ENCODE measurements at regions not wholly inside any gene's neighbourhood (a gene's known extent, or its start where the extent isn't known, plus 50 kb on each side); places are given as distances from the start of the nearest gene placed in this dataset.

- DNase-seq (ENCODE audit: low read depth) = peak; percentile 13
- TF ChIP-seq, protein P1, sequence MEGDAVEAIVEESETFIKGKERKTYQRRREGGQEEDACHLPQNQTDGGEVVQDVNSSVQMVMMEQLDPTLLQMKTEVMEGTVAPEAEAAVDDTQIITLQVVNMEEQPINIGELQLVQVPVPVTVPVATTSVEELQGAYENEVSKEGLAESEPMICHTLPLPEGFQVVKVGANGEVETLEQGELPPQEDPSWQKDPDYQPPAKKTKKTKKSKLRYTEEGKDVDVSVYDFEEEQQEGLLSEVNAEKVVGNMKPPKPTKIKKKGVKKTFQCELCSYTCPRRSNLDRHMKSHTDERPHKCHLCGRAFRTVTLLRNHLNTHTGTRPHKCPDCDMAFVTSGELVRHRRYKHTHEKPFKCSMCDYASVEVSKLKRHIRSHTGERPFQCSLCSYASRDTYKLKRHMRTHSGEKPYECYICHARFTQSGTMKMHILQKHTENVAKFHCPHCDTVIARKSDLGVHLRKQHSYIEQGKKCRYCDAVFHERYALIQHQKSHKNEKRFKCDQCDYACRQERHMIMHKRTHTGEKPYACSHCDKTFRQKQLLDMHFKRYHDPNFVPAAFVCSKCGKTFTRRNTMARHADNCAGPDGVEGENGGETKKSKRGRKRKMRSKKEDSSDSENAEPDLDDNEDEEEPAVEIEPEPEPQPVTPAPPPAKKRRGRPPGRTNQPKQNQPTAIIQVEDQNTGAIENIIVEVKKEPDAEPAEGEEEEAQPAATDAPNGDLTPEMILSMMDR (IDR thresholded peaks at IDR 0.05; ENCODE audit: insufficient read depth, low read depth, low read length, missing control alignments) = no peak
- no peak overlapping the region for H3K4me3 ChIP-seq (ENCODE audit: low read length)
These were observed 142.2 kb upstream of the ZNF385D start for GRCh38 chr3:21893242-21893641.

DNA sequence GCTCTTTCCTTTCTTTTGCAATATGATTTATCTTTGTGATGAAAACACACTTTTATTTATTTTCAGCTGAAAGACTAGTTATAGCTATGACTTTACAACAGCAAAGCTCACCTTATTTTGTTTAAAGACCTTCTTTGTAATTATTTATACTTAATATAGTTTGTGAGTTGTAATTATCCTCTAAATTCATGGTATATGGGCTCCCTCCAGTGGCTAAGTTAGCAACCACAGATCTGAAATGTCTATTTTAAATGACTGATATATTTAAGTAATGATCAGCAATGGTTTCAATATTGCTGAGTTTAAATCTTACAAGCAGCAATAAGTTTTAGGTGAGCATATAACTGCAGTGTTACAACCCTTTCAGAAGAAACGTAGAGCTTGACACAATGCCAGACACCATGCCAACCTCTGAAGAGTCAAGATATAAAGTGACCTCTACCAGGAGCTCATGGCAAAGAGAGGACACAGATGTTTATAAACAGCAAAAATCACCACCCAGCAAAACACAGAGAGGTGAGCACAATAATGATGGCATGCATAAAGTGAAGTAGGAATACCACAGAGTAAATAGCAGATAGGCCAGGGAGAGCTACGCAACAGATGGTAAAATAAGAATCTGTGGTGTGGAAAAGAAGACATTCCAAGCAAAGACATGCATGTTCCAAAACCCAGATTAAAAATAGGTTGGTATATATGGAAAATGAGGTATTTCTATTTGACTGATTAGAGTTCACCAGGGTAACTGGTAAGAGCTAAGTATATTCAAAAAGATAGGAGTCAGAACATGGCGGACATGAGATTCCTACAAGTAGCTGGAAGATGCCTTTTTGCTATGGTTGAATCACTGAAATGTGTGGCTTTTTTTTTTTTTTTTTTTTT is 143.7 kb upstream of the ZNF385D start:
- no peak overlapping the region for H3K4me3 ChIP-seq (ENCODE audit: low read length)
- DNase-seq (ENCODE audit: low read depth) = peak; percentile 47
- TF ChIP-seq, protein P1 (IDR thresholded peaks at IDR 0.05; ENCODE audit: insufficient read depth, low read depth, low read length, missing control alignments) = peak; percentile 52

- TF ChIP-seq, protein P1 (IDR thresholded peaks at IDR 0.05; ENCODE audit: insufficient read depth, low read depth, low read length, missing control alignments) = no peak
- no peak overlapping the region for H3K4me3 ChIP-seq (ENCODE audit: low read length)
- DNase-seq (ENCODE audit: low read depth) = no peak
These were observed 147.3 kb upstream of the ZNF385D start for GRCh38 chr3:21898316-21898715.

GRCh38 chr3:21901484-21901883 is 150.5 kb upstream of the ZNF385D start:
- TF ChIP-seq, protein P1 (IDR thresholded peaks at IDR 0.05; ENCODE audit: insufficient read depth, low read depth, low read length, missing control alignments) = no peak
- DNase-seq (ENCODE audit: low read depth) = peak; percentile 56
- no peak overlapping the region for H3K4me3 ChIP-seq (ENCODE audit: low read length)

DNA sequence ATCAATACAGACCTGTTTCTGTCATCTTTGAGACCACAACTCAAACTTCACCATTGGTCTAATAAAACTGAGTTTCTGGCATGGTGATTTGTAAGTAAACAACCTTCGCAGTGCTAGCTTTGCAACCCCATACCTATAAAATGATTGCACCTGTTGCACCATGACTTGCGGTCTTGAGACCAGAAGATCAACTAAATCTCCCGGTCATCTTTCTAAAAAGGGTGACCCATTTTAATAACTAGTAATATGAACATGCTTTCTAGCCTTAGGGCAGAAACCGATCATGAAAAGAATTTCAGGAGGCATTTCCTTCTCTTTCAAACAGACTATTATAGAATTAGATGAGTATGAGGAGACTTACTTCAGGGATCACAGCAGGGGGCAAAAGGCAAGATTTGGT is 151.9 kb upstream of the ZNF385D start:
- no peak overlapping the region for H3K4me3 ChIP-seq (ENCODE audit: low read length)
- TF ChIP-seq, protein P1 (IDR thresholded peaks at IDR 0.05; ENCODE audit: insufficient read depth, low read depth, low read length, missing control alignments) = no peak
- no peak for DNase-seq (ENCODE audit: low read depth)

GRCh38 chr3:21909096-21909495 is 158.1 kb upstream of the ZNF385D start:
- TF ChIP-seq, protein P1 (IDR thresholded peaks at IDR 0.05; ENCODE audit: insufficient read depth, low read depth, low read length, missing control alignments) = no peak
- DNase-seq (ENCODE audit: low read depth) = no peak
- H3K4me3 ChIP-seq (ENCODE audit: low read length) = no peak overlapping the region

GRCh38 chr3:21912711-21913110 is 161.7 kb upstream of the ZNF385D start:
- no peak overlapping the region for H3K4me3 ChIP-seq (ENCODE audit: low read length)
- TF ChIP-seq, protein P1 (IDR thresholded peaks at IDR 0.05; ENCODE audit: insufficient read depth, low read depth, low read length, missing control alignments) = no peak
- no peak for DNase-seq (ENCODE audit: low read depth)

Measured in epithelial cell of esophagus (primary cell).